HCT116 (cell line): ENCODE measurements at regions not wholly inside any gene's neighbourhood (a gene's known extent, or its start where the extent isn't known, plus 50 kb on each side); places are given as distances from the start of the nearest gene placed in this dataset.

Source experiments
- ATAC-seq: fragments of 200-7000 bp; cut with Tn5 transposase; 2 replicates; pipeline ENCODE4 v1.9.1; 2020; ENCODE audit warnings: mild to moderate bottlenecking, moderate library complexity
- BruUV-seq: library from RNA; stranded (reverse); fragments of 400-500 nt; replicated peaks from 2 replicates; lab custom pipeline; 2021; lab: Mats Ljungman, UMichigan
- CTCF ChIA-PET: fragments of 300-600 bp; sonication (Branson Sonifier 250); formaldehyde crosslinking; loops from one replicate; lab custom pipeline; 2021; ENCODE audit warnings: antibody characterized with exemption; lab: Charles Lee
- POLR2A ChIA-PET: fragments of 300-600, 350-600 bp; sonication (Branson Sonifier 250); formaldehyde crosslinking; loops from one replicate; lab custom pipeline; 2021; ENCODE audit warnings: antibody characterized with exemption; lab: Charles Lee
- RAD21 ChIA-PET, 2 experiments: fragments of 300-600 bp; sonication (Branson Sonifier 250); formaldehyde crosslinking; loops; one replicate each; lab custom pipeline; 2023; ENCODE audit warnings: low total read pairs in 2 of 2; ENCODE audit not compliant: uncharacterized antibody in 2 of 2, unreplicated experiment in 2 of 2, low non-redundant PET in 1 of 2; lab: Charles Lee
- DNase-seq: peaks from one replicate; pipeline ENCODE4 v3.0.0-alpha.2; 2010; ENCODE audit warnings: low read depth, low spot score
- H2AFZ ChIP-seq: fragments of 200-600 bp; shearing (Covaris generic), sonication (generic); 2 replicates; pipeline ENCODE4 v1.6.1; 2017; ENCODE audit warnings: low read depth, mixed run types, mixed read lengths, antibody characterized with exemption, low read length; ENCODE audit not compliant: poor library complexity, severe bottlenecking
- H3K27ac ChIP-seq: 2 replicates; pipeline ENCODE4 v1.5.1; 2012; ENCODE audit warnings: low read depth, low read length
- H3K27me3 ChIP-seq: fragments of 200-600 bp; sonication (generic); 2 replicates; pipeline ENCODE4 v1.6.1; 2016; ENCODE audit warnings: mixed run types, low read length, mixed read lengths; ENCODE audit not compliant: insufficient read depth
- H3K36me3 ChIP-seq, 2 experiments: fragments of 200-500 bp in 1 of 2; fragments of 200-600 bp in 1 of 2; sonication (Bioruptor generic) in 1 of 2; sonication (generic) in 1 of 2; 2 replicates each; pipeline versions ENCODE4 v1.5.1 to v1.6.1; 2014 to 2016; ENCODE audit warnings: low read length in 2 of 2, inconsistent platforms in 1 of 2, mixed read lengths in 1 of 2, mixed run types in 1 of 2; ENCODE audit not compliant: insufficient read depth in 2 of 2, control insufficient read depth in 1 of 2
- H3K4me1 ChIP-seq, 2 experiments: fragments of 200-600 bp in 1 of 2; sonication (generic) in 1 of 2; 2 replicates each; pipeline versions ENCODE4 v1.5.1 to v1.6.1; 2012 to 2017; ENCODE audit warnings: low read length in 2 of 2, inconsistent platforms in 1 of 2, mild to moderate bottlenecking in 1 of 2, mixed read lengths in 1 of 2, mixed run types in 1 of 2, moderate library complexity in 1 of 2; ENCODE audit not compliant: insufficient read depth in 2 of 2, control insufficient read depth in 1 of 2
- H3K4me2 ChIP-seq: fragments of 200-600 bp; sonication (generic); 2 replicates; pipeline ENCODE4 v1.6.1; 2017; ENCODE audit warnings: mixed run types, low read length, mixed read lengths
- H3K4me3 ChIP-seq, 2 experiments: fragments of 200-600 bp in 1 of 2; sonication (generic) in 1 of 2; replicated peaks in 1 of 2; 2 replicates each; pipeline ENCODE4 v1.5.1; 2011 to 2016; ENCODE audit warnings: low read length in 2 of 2, control low read depth in 1 of 2, low read depth in 1 of 2, mild to moderate bottlenecking in 1 of 2, mixed read lengths in 1 of 2, mixed run types in 1 of 2
- H3K79me2 ChIP-seq: fragments of 200-600 bp; sonication (generic); 2 replicates; pipeline ENCODE4 v1.6.1; 2017; ENCODE audit warnings: mild to moderate bottlenecking, mixed run types, low read length, moderate library complexity, mixed read lengths; ENCODE audit not compliant: insufficient read depth
- H3K9ac ChIP-seq: fragments of 200-600 bp; sonication (generic); 2 replicates; pipeline ENCODE4 v1.6.1; 2016; ENCODE audit warnings: low read length, mixed read lengths
- H3K9me2 ChIP-seq: fragments of 200-600 bp; sonication (generic), shearing (Covaris generic); 2 replicates; pipeline ENCODE4 v1.6.1; 2017; ENCODE audit warnings: mixed run types, mild to moderate bottlenecking, moderate library complexity; ENCODE audit not compliant: insufficient read depth
- H3K9me3 ChIP-seq, 2 experiments: fragments of 200-500 bp in 1 of 2; fragments of 200-600 bp in 1 of 2; sonication (Bioruptor generic) in 1 of 2; sonication (generic) in 1 of 2; 2 replicates each; pipeline ENCODE4 v1.6.1; 2014 to 2017; ENCODE audit warnings: low read length in 2 of 2, mixed read lengths in 2 of 2, inconsistent platforms in 1 of 2, low read depth in 1 of 2, mild to moderate bottlenecking in 1 of 2, mixed run types in 1 of 2, moderate library complexity in 1 of 2; ENCODE audit not compliant: control insufficient read depth in 1 of 2, insufficient read depth in 1 of 2
- H4K20me1 ChIP-seq: fragments of 200-600 bp; sonication (generic), shearing (Covaris generic); 2 replicates; pipeline ENCODE4 v1.6.1; 2017; ENCODE audit warnings: mixed run types, mild to moderate bottlenecking, moderate library complexity; ENCODE audit not compliant: insufficient read depth
- FOSL1 ChIP-seq: IDR thresholded peaks from 2 replicates; pipeline ENCODE4 v1.6.1; 2012; ENCODE audit warnings: low read depth
- RAD21 ChIP-seq: IDR thresholded peaks from 2 replicates; pipeline ENCODE4 v1.6.1; 2012; ENCODE audit warnings: low read depth, mild to moderate bottlenecking
- SRF ChIP-seq: IDR thresholded peaks from 2 replicates; pipeline ENCODE4 v1.6.1; 2012; ENCODE audit warnings: low read depth
- YY1 ChIP-seq: IDR thresholded peaks from 2 replicates; pipeline ENCODE4 v1.6.1; 2011; ENCODE audit warnings: low read length, low read depth, moderate library complexity, mild to moderate bottlenecking; ENCODE audit not compliant: insufficient replicate concordance; ENCODE audit errors: extremely low read depth
- intact Hi-C: fragments of 100-400 bp; cut with micrococcal nuclease; formaldehyde crosslinking; loops from 2 replicates; pipeline ENCODE4 v1.10.0; 2022
- TF ChIP-seq, protein P1 (sequence below), 3 experiments: fragments of 200-600 bp in 1 of 3; sonication (generic) in 1 of 3; IDR thresholded peaks in 2 of 3; conservative IDR thresholded peaks in 1 of 3; 2 replicates each; pipeline ENCODE4 v1.5.1; 2012 to 2017; ENCODE audit warnings: low read depth in 2 of 3, low read length in 2 of 3, antibody characterized with exemption in 1 of 3, borderline replicate concordance in 1 of 3, control low read depth in 1 of 3, mild to moderate bottlenecking in 1 of 3, mixed read lengths in 1 of 3, mixed run types in 1 of 3, moderate library complexity in 1 of 3; ENCODE audit not compliant: insufficient read depth in 1 of 3
- TF ChIP-seq, protein P2 (sequence below): IDR thresholded peaks from 2 replicates; pipeline ENCODE4 v1.6.1; 2011; ENCODE audit warnings: mild to moderate bottlenecking, low read length, moderate library complexity; ENCODE audit not compliant: insufficient replicate concordance; ENCODE audit errors: extremely low read depth

DNA sequence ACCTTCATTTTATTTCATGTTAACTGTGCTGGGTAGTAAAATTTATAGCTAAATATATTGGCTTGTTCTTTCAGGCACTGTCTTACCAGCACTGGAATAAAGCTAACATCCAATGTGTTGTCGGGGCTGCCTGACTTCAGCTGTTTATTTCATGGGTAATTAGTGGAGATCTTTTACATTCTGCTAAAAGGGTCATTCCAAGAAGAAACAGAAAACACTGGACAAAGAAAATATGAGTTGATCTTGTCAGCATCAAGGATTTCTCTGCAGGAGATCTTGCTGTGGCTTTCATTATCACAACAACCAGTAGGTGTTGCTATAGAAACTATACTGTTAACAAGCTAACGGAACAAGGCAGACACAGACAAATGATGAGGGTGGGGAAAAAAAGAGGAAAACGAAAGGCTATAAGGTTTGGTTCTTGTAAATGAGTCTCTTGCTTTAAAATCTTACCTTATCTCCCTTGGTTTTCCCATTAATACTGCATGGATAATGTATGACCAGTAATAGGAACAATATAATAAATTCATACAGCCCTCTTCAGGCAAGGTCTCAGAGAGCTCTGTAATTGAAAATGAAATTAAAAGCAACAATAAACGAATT is 206.8 kb downstream of the SIM1 start:
- Histone ChIP-seq H3K27ac (no peak overlapping the region), H3K4me2 (peak overlapping the region; percentile 41), H4K20me1 (no peaks in the 10 kb centered on the region), H3K4me1 (peaks cover 0 to 14% of the 10 kb centered on the region in 2 experiments; a peak in 1 of 4 replicates), H3K9me2 (no peaks in the 10 kb centered on the region), H3K27me3 (no peaks in the 10 kb centered on the region), H3K79me2 (no peaks in the 10 kb centered on the region), H3K9me3 (no peaks in the 10 kb centered on the region), H3K36me3 (no peaks in the 10 kb centered on the region), H2AFZ (peak overlapping the region; percentile 97), H3K9ac (no peak overlapping the region), H3K4me3 (peak overlapping the region in 1 of 2 experiments; percentile 1; a peak in 1 of 4 replicates)
- TF ChIP-seq YY1, result no peak
- TF ChIP-seq RAD21, result peak; percentile 39; the same call in 1 of the 2 replicates
- TF ChIP-seq FOSL1, result no peak
- TF ChIP-seq, protein P1, sequence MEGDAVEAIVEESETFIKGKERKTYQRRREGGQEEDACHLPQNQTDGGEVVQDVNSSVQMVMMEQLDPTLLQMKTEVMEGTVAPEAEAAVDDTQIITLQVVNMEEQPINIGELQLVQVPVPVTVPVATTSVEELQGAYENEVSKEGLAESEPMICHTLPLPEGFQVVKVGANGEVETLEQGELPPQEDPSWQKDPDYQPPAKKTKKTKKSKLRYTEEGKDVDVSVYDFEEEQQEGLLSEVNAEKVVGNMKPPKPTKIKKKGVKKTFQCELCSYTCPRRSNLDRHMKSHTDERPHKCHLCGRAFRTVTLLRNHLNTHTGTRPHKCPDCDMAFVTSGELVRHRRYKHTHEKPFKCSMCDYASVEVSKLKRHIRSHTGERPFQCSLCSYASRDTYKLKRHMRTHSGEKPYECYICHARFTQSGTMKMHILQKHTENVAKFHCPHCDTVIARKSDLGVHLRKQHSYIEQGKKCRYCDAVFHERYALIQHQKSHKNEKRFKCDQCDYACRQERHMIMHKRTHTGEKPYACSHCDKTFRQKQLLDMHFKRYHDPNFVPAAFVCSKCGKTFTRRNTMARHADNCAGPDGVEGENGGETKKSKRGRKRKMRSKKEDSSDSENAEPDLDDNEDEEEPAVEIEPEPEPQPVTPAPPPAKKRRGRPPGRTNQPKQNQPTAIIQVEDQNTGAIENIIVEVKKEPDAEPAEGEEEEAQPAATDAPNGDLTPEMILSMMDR (IDR thresholded peaks at IDR 0.05 in 2 of 3, conservative IDR thresholded peaks at IDR 0.05 in 1 of 3; ENCODE audit: borderline replicate concordance in 1 of 3, insufficient read depth in 1 of 3, low read depth in 2 of 3, low read length in 2 of 3), result peak in 2 of 3 experiments; percentile 16 to 26; a peak in 2 of 6 replicates
- TF ChIP-seq, protein P2, sequence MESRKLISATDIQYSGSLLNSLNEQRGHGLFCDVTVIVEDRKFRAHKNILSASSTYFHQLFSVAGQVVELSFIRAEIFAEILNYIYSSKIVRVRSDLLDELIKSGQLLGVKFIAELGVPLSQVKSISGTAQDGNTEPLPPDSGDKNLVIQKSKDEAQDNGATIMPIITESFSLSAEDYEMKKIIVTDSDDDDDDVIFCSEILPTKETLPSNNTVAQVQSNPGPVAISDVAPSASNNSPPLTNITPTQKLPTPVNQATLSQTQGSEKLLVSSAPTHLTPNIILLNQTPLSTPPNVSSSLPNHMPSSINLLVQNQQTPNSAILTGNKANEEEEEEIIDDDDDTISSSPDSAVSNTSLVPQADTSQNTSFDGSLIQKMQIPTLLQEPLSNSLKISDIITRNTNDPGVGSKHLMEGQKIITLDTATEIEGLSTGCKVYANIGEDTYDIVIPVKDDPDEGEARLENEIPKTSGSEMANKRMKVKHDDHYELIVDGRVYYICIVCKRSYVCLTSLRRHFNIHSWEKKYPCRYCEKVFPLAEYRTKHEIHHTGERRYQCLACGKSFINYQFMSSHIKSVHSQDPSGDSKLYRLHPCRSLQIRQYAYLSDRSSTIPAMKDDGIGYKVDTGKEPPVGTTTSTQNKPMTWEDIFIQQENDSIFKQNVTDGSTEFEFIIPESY, result no peak
- no peak for TF ChIP-seq SRF
- DNase-seq (peak; percentile 7), ATAC-seq (peak; percentile 81)
- intact Hi-C loops, result no loop called here
- BruUV-seq, result no TSS peak
- CTCF ChIA-PET, result interaction anchor here (0.8 to 1.5 kb wide), 4 partner anchors 15 to 203 kb away, joined by 3 read pairs; no protein-coding TSS in a partner anchor
- POLR2A ChIA-PET, result no interaction called here
- RAD21 ChIA-PET, result no interaction called here
